ENCODE measurements at regions not wholly inside any gene's neighbourhood (a gene's known extent, or its start where the extent isn't known, plus 50 kb on each side); places are given as distances from the start of the nearest gene placed in this dataset.

DNA sequence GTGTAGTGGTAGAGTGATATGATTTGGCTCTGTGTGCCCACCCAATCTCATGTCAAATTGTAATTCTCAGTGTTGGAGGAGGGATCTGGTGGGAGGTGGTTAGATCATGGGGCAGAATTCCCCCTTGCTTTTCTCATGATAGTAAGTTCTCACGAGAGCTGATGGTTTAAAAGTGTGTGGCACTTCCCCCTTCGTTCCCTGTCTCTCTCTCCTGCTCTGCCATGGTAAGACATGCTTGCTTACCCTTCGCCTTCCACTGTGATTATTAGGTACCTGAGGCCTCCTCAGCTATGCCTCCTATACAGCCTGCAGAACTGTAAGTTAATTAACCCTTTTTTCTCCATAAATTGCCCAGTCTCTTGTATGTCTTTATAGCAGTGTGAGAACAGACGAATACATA, 115.7 kb upstream of the FUT8 start:
- TF ChIP-seq, protein P1, sequence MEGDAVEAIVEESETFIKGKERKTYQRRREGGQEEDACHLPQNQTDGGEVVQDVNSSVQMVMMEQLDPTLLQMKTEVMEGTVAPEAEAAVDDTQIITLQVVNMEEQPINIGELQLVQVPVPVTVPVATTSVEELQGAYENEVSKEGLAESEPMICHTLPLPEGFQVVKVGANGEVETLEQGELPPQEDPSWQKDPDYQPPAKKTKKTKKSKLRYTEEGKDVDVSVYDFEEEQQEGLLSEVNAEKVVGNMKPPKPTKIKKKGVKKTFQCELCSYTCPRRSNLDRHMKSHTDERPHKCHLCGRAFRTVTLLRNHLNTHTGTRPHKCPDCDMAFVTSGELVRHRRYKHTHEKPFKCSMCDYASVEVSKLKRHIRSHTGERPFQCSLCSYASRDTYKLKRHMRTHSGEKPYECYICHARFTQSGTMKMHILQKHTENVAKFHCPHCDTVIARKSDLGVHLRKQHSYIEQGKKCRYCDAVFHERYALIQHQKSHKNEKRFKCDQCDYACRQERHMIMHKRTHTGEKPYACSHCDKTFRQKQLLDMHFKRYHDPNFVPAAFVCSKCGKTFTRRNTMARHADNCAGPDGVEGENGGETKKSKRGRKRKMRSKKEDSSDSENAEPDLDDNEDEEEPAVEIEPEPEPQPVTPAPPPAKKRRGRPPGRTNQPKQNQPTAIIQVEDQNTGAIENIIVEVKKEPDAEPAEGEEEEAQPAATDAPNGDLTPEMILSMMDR (IDR thresholded peaks at IDR 0.05; ENCODE audit: insufficient read depth, low read length, poor library complexity, severe bottlenecking), result no peak
- TF ChIP-seq EZH2phosphoT487 (conservative IDR thresholded peaks at IDR 0.05; ENCODE audit: low read length), result no peak

Data from SU-DHL-6 (cell line).